ENCODE measurements at regions not wholly inside any gene's neighbourhood (a gene's known extent, or its start where the extent isn't known, plus 50 kb on each side); places are given as distances from the start of the nearest gene placed in this dataset.

GRCh38 chr3:72440491-72440890 is 407.8 kb downstream of the SHQ1 start:
- Mint-ChIP-seq H3K4me1 (peaks cover 87% of the 10 kb centered on the region), H3K27me3 (ENCODE audit: low read depth, poor library complexity) (no peaks in the 10 kb centered on the region), H3K27ac (no peak overlapping the region), H3K9me3 (no peaks in the 10 kb centered on the region), H3K4me3 (no peak overlapping the region), H3K36me3 (ENCODE audit: low read depth) (peaks cover 47% of the 10 kb centered on the region)
- TF ChIP-seq CTCF (IDR thresholded peaks at IDR 0.05): no peak
- DNase-seq: no peak

- H3K9me3 Mint-ChIP-seq: no peaks in the 10 kb centered on the region
- H3K27me3 Mint-ChIP-seq (ENCODE audit: low read depth, poor library complexity): no peaks in the 10 kb centered on the region
- H3K27ac Mint-ChIP-seq: no peak overlapping the region
- peaks cover 50% of the 10 kb centered on the region for H3K36me3 Mint-ChIP-seq (ENCODE audit: low read depth)
- peaks cover 77% of the 10 kb centered on the region for H3K4me1 Mint-ChIP-seq
- DNase-seq: no peak
- H3K4me3 Mint-ChIP-seq: no peak overlapping the region
- TF ChIP-seq CTCF (IDR thresholded peaks at IDR 0.05): no peak
Observed at GRCh38 chr3:72439321-72440183, 408.7 kb downstream of the SHQ1 start.

- DNase-seq: no peak
- H3K4me3 Mint-ChIP-seq: no peak overlapping the region
- peaks cover 43% of the 10 kb centered on the region for H3K36me3 Mint-ChIP-seq (ENCODE audit: low read depth)
- no peak overlapping the region for H3K27ac Mint-ChIP-seq
- no peaks in the 10 kb centered on the region for H3K27me3 Mint-ChIP-seq (ENCODE audit: low read depth, poor library complexity)
- H3K4me1 Mint-ChIP-seq: peaks cover 60% of the 10 kb centered on the region
- no peaks in the 10 kb centered on the region for H3K9me3 Mint-ChIP-seq
- no peak for TF ChIP-seq CTCF (IDR thresholded peaks at IDR 0.05)
Observed at GRCh38 chr3:72437661-72438406, 410.4 kb downstream of the SHQ1 start.

- H3K27me3 Mint-ChIP-seq (ENCODE audit: low read depth, poor library complexity): no peaks in the 10 kb centered on the region
- H3K4me3 Mint-ChIP-seq: no peak overlapping the region
- peaks cover 58% of the 10 kb centered on the region for H3K4me1 Mint-ChIP-seq
- peaks cover 43% of the 10 kb centered on the region for H3K36me3 Mint-ChIP-seq (ENCODE audit: low read depth)
- no peak overlapping the region for H3K27ac Mint-ChIP-seq
- H3K9me3 Mint-ChIP-seq: no peaks in the 10 kb centered on the region
- no peak for DNase-seq
- TF ChIP-seq CTCF (IDR thresholded peaks at IDR 0.05): no peak
Observed at GRCh38 chr3:72436863-72437592, 411.2 kb downstream of the SHQ1 start.

- DNase-seq: no peak
- Mint-ChIP-seq H3K27ac (no peak overlapping the region), H3K36me3 (ENCODE audit: low read depth) (peaks cover 40% of the 10 kb centered on the region), H3K4me3 (no peak overlapping the region), H3K4me1 (peaks cover 42% of the 10 kb centered on the region), H3K9me3 (no peaks in the 10 kb centered on the region), H3K27me3 (ENCODE audit: low read depth, poor library complexity) (no peaks in the 10 kb centered on the region)
- no peak for TF ChIP-seq CTCF (IDR thresholded peaks at IDR 0.05)
Observed at GRCh38 chr3:72434296-72434695, 413.9 kb downstream of the SHQ1 start.
